Thyroid gland (tissue), 4 donors: ENCODE measurements at regions not wholly inside any gene's neighbourhood (a gene's known extent, or its start where the extent isn't known, plus 50 kb on each side); places are given as distances from the start of the nearest gene placed in this dataset.

Source experiments
- DNase-seq, 2 donors: peaks; one replicate each; pipeline ENCODE4 v3.0.0-alpha.2; 2019
- H3K27ac ChIP-seq, 3 donors: fragments of 200-600 bp; sonication (generic); 1 replicate in 2 of 3; 2 replicates in 1 of 3; pipeline ENCODE4 v1.5.1; 2016 to 2019; ENCODE audit warnings: mild to moderate bottlenecking in 1 of 3, moderate library complexity in 1 of 3
- H3K27me3 ChIP-seq: fragments of 200-600 bp; sonication (generic); one replicate; pipeline ENCODE4 v1.5.1; 2019
- H3K36me3 ChIP-seq, 2 donors: fragments of 200-600 bp; sonication (generic); one replicate each; pipeline ENCODE4 v1.5.1; 2016 to 2019
- H3K4me1 ChIP-seq, 2 donors: fragments of 200-600 bp; sonication (generic); one replicate each; pipeline ENCODE4 v1.5.1; 2017 to 2019
- H3K4me3 ChIP-seq, 3 donors: fragments of 200-600 bp; sonication (generic); replicated peaks in 1 of 3; 1 replicate in 2 of 3; 2 replicates in 1 of 3; pipeline ENCODE4 v1.5.1; 2016; ENCODE audit warnings: mild to moderate bottlenecking in 1 of 3
- H3K9me3 ChIP-seq: fragments of 200-600 bp; sonication (generic); one replicate; pipeline ENCODE4 v1.5.1; 2017
- CTCF ChIP-seq, 6 experiments: fragments of 200-600 bp in 3 of 6; fragments of 450-650 bp in 3 of 6; sonication (generic) in 3 of 6; IDR thresholded peaks; one replicate each; pipeline ENCODE4 v1.5.1; 2016 to 2019; ENCODE audit warnings: antibody characterized with exemption in 6 of 6, mild to moderate bottlenecking in 2 of 6, inconsistent platforms in 1 of 6, moderate library complexity in 1 of 6
- POLR2A ChIP-seq, 2 donors: fragments of 450-650 bp; IDR thresholded peaks; one replicate each; pipeline ENCODE4 v1.6.1; 2017; ENCODE audit warnings: antibody characterized with exemption in 2 of 2, mild to moderate bottlenecking in 2 of 2, moderate library complexity in 1 of 2
- WGBS, 2 donors: methylation state at CpG; one replicate each; pipeline ENCODE4 v1.1.5; 2017; 5-methylcytosine and 5-hydroxymethylcytosine counted together
- intact Hi-C: fragments of 100-400 bp; cut with DNase I; formaldehyde crosslinking; loops from one replicate; pipeline ENCODE4 v1.15.1; 2023

- TF ChIP-seq CTCF (IDR thresholded peaks at IDR 0.05), result no peak
- no peak for TF ChIP-seq POLR2A (IDR thresholded peaks at IDR 0.05)
- H3K9me3 ChIP-seq, result no peaks in the 10 kb centered on the region
- no peak overlapping the region for H3K27ac ChIP-seq
- intact Hi-C loops, result no loop called here
- WGBS, 2 donors, result 82 to 86% methylated on average over 4 of the region's 4 CpGs
- DNase-seq, result no peak
- no peaks in the 10 kb centered on the region for H3K4me1 ChIP-seq
- no peak overlapping the region for H3K4me3 ChIP-seq
- H3K36me3 ChIP-seq, result no peaks in the 10 kb centered on the region
- H3K27me3 ChIP-seq, result no peaks in the 10 kb centered on the region
Measured at GRCh38 chr7:134370135-134370534, 53.4 kb upstream of the SLC35B4 start.

DNA sequence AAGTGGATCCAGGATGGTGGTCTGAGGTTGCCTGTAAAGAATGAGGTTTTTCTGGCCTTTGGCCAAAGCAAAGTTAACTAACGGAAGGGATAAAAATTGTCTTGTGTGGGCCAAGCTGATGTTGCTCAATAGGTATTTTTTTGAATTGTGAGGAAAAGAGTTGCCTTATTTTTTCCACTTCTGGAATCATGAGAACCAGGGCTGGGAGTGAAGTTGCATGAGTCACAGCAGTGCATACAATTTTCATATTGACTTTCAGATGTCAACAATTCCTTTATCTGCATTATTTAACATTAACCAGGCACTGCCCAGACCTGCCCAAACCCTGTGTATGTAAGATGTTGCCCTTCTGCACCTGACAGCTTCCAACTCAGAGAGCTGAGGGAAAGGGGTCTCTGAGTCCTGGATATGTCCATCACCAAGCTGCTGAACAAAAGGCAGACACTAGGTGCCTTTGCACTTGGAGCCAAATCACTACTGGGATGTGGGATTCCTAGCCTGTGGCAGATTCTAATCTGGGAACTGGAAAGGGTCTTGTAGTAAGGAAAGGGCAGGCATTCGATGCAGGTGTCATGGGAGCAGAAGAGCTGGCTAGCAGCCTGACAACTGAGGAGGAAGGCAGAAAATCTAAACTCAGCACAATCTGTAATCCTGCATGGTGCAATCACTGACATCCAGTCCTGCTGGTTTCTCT, 52.3 kb upstream of the SLC35B4 start:
- TF ChIP-seq CTCF (IDR thresholded peaks at IDR 0.05) (no peak), POLR2A (IDR thresholded peaks at IDR 0.05) (no peak)
- H3K27ac ChIP-seq, result no peak overlapping the region
- 35 to 56% methylated on average over 2 of the region's 2 CpGs for WGBS, 2 donors
- no peaks in the 10 kb centered on the region for H3K4me1 ChIP-seq
- H3K36me3 ChIP-seq, result no peaks in the 10 kb centered on the region
- DNase-seq, result no peak
- H3K27me3 ChIP-seq, result no peaks in the 10 kb centered on the region
- H3K9me3 ChIP-seq, result no peaks in the 10 kb centered on the region
- no peak overlapping the region for H3K4me3 ChIP-seq
- intact Hi-C loops, result no loop called here

DNA sequence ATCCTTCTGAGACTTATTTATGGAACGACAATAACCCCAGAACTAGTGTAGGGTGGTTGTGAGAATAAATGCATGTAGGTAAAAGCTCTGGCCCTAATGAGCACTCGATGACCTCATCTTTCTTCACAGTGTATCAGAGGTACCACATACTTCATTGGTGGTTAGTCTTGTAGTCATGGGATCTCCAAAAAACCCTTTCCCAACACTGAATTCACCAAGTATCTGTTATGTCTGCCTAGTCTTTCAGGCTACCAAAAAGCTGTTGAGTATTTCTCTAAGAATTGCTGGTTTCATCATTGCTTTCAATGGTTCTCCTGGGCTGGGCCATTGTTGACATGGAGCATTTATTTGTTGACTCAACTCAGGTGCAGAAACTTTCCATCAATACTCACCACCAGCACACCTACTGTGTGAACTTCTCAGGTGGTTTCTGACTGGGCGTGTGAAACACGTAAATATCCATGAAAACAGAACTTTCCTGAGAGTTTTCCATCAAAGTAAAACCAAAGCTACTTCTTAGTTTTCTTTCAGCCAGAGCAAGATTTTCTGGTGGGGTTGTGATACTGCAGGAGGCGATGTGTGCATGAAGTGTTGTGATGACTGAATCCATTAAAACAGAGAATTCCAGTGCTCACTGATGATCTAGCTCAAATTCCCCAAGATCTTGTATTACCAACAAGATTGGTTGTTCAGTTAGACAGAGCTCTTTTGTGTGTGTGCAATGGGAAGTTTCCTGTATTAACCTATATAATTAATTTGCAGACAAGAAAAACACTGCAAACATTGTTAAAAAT, 51.4 kb upstream of the SLC35B4 start:
- Histone ChIP-seq H3K36me3 (no peaks in the 10 kb centered on the region), H3K4me3 (no peak overlapping the region), H3K27ac (no peak overlapping the region), H3K9me3 (no peaks in the 10 kb centered on the region), H3K4me1 (no peaks in the 10 kb centered on the region), H3K27me3 (no peaks in the 10 kb centered on the region)
- 92% methylated on average over 5 of the region's 5 CpGs for WGBS, 2 donors
- DNase-seq, result no peak
- TF ChIP-seq CTCF (IDR thresholded peaks at IDR 0.05), result no peak
- TF ChIP-seq POLR2A (IDR thresholded peaks at IDR 0.05), result no peak
- intact Hi-C loops, result no loop called here
